ENCODE measurements at regions not wholly inside any gene's neighbourhood (a gene's known extent, or its start where the extent isn't known, plus 50 kb on each side); places are given as distances from the start of the nearest gene placed in this dataset.

GRCh38 chr15:70192490-70192889, 94.8 kb upstream of the TLE3 start:
- peaks cover 12% of the 10 kb centered on the region in 2 donors for H3K4me1 ChIP-seq
- peaks cover 0 to 3% of the 10 kb centered on the region in 2 donors for H3K9me3 ChIP-seq
- intact Hi-C loops (cut with DNase I): no loop called here
- ATAC-seq: no peak
- no peak for DNase-seq
- TF ChIP-seq CTCF (IDR thresholded peaks at IDR 0.05): no peak
- no peaks in the 10 kb centered on the region for H3K36me3 ChIP-seq
- H3K27me3 ChIP-seq: no peaks in the 10 kb centered on the region
- H3K4me3 ChIP-seq: no peak overlapping the region
- H3K27ac ChIP-seq: no peak overlapping the region

- no peaks in the 10 kb centered on the region for H3K27me3 ChIP-seq
- DNase-seq (no peak), ATAC-seq (no peak)
- H3K4me3 ChIP-seq: no peak overlapping the region
- no peaks in the 10 kb centered on the region for H3K36me3 ChIP-seq
- H3K4me1 ChIP-seq: peaks cover 12% of the 10 kb centered on the region in 2 donors
- H3K9me3 ChIP-seq: peaks cover 0 to 3% of the 10 kb centered on the region in 2 donors
- H3K27ac ChIP-seq: no peak overlapping the region
- intact Hi-C loops (cut with DNase I): no loop called here
- TF ChIP-seq CTCF (IDR thresholded peaks at IDR 0.05): no peak
Observed at GRCh38 chr15:70192041-70192440, 94.3 kb upstream of the TLE3 start.

- no peak for DNase-seq
- TF ChIP-seq CTCF (IDR thresholded peaks at IDR 0.05): no peak
- Histone ChIP-seq H3K4me3 (no peak overlapping the region), H3K27ac (no peak overlapping the region), H3K36me3 (no peaks in the 10 kb centered on the region), H3K9me3 (peaks cover 0 to 3% of the 10 kb centered on the region in 2 donors), H3K4me1 (peaks cover 2 to 6% of the 10 kb centered on the region in 2 donors), H3K27me3 (no peaks in the 10 kb centered on the region)
- intact Hi-C loops (cut with DNase I): no loop called here
- ATAC-seq: no peak
Observed at GRCh38 chr15:70190965-70191364, 93.2 kb upstream of the TLE3 start.

- TF ChIP-seq CTCF (IDR thresholded peaks at IDR 0.05): no peak
- ATAC-seq (no peak), DNase-seq (no peak)
- intact Hi-C loops (cut with DNase I): no loop called here
- H3K4me1 ChIP-seq: no peaks in the 10 kb centered on the region
- H3K36me3 ChIP-seq: no peaks in the 10 kb centered on the region
- no peak overlapping the region for H3K4me3 ChIP-seq
- H3K9me3 ChIP-seq: peaks cover 0 to 3% of the 10 kb centered on the region in 2 donors
- no peaks in the 10 kb centered on the region for H3K27me3 ChIP-seq
- no peak overlapping the region for H3K27ac ChIP-seq
Observed at GRCh38 chr15:70189826-70190695, 92.3 kb upstream of the TLE3 start.

- no peak overlapping the region for H3K4me3 ChIP-seq
- H3K27me3 ChIP-seq: no peaks in the 10 kb centered on the region
- peaks cover 0 to 3% of the 10 kb centered on the region in 2 donors for H3K9me3 ChIP-seq
- ATAC-seq: no peak
- H3K36me3 ChIP-seq: no peaks in the 10 kb centered on the region
- no peaks in the 10 kb centered on the region for H3K4me1 ChIP-seq
- intact Hi-C loops (cut with DNase I): no loop called here
- no peak overlapping the region for H3K27ac ChIP-seq
- no peak for TF ChIP-seq CTCF (IDR thresholded peaks at IDR 0.05)
- DNase-seq: no peak
Observed at GRCh38 chr15:70188286-70188685, 90.6 kb upstream of the TLE3 start.
